OCI-M2 (cell line): ENCODE measurements at regions not wholly inside any gene's neighbourhood (a gene's known extent, or its start where the extent isn't known, plus 50 kb on each side); places are given as distances from the start of the nearest gene placed in this dataset.

Source experiments
- DNase-seq: peaks from one replicate; lab custom pipeline; 2025; ENCODE audit not compliant: unreplicated experiment; lab: John Stamatoyannopoulos, UW

GRCh38 chr4:54493862-54494261, 163.9 kb upstream of the KIT start:
- no peak for DNase-seq

GRCh38 chr4:54495091-54495490, 162.7 kb upstream of the KIT start:
- no peak for DNase-seq

- DNase-seq: no peak
These were observed 162.1 kb upstream of the KIT start for GRCh38 chr4:54495641-54496040.

DNA sequence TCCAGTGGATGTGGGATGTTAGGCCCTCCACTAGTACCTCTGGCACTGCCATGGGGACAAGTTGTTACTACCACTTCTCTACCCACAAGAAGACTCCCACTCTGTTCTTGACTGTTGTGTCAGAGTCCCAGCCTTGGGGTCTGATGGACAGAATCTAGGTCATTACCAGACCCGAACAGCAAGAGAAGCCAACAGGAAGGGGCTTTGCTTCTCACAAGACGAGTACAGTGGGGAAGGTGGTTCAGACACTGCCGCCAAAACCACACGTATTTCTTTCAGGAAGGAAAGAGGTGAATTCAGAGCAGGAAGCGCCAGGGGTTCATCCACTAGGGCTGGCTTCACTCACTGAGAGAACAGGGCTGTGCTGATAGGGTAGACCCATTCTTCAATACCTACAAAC, 161.3 kb upstream of the KIT start:
- no peak for DNase-seq

- no peak for DNase-seq
These were observed 159.8 kb upstream of the KIT start for GRCh38 chr4:54497947-54498346.

DNA sequence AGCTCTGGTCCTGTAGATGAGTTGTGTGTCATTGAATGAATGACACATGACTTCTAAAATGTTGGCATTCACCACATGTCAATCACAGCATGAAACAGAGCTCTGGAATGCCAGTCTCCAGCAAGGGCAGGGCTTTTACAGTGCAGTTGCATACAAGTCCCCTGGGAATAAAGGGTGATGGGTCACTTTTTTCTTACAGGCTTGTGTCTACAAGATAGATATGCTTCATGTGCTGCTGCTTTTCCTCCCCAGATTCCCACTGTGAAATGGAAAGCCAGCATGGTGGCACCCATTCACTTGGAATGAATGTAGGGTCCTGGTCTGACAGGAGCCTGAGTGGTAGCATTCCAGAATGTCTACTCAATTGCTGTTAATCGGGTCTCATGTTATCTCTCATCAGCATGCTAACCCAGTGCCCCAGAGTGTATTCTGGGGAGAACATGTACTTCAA, 159.1 kb upstream of the KIT start:
- DNase-seq: no peak

GRCh38 chr4:54499308-54500074, 158.3 kb upstream of the KIT start:
- DNase-seq: no peak

- DNase-seq: no peak
These were observed 152.4 kb upstream of the KIT start for GRCh38 chr4:54505362-54505761.

DNA sequence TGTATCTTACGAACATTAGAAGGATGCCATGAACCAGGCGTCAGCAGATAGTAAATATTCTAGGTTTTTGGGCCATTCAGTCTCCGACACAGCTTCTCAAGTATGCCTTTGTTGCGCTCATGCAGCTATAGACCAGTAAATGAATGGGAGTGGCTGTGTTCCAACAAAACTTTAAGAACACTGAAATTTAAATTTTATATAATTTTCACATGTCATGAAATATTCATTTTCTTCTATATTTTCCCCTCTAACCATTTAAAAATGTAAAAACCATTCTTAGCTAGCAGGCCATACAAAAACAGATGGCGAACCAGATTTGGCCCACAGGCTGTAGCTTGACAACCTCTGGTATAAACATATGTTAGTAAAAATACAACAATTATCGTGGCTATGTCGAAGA, 151.8 kb upstream of the KIT start:
- DNase-seq: no peak

- DNase-seq: no peak
These were observed 148.7 kb upstream of the KIT start for GRCh38 chr4:54509057-54509456.

DNA sequence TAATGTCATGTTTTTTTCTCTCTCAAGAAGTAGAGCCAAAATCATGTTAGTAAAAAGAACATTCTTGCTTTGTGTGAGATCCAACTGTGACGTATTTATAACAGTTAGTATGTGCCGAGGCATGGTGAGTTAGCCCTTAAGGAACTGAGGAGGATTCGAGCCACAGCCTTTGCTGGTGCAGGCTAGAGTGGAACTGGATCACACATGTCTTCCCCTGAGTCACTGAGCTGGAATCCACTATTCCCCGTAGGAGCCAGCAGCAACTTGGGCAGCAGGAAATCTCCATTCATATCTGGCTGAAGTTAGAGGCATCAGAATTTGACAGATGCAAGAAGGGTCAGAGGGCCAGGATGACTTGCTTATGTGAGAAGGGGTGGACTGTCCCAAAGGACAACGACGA, 144.6 kb upstream of the KIT start:
- no peak for DNase-seq

GRCh38 chr4:54513741-54514140, 144.0 kb upstream of the KIT start:
- DNase-seq: no peak

- DNase-seq: no peak
These were observed 141.1 kb upstream of the KIT start for GRCh38 chr4:54516556-54517215.

DNA sequence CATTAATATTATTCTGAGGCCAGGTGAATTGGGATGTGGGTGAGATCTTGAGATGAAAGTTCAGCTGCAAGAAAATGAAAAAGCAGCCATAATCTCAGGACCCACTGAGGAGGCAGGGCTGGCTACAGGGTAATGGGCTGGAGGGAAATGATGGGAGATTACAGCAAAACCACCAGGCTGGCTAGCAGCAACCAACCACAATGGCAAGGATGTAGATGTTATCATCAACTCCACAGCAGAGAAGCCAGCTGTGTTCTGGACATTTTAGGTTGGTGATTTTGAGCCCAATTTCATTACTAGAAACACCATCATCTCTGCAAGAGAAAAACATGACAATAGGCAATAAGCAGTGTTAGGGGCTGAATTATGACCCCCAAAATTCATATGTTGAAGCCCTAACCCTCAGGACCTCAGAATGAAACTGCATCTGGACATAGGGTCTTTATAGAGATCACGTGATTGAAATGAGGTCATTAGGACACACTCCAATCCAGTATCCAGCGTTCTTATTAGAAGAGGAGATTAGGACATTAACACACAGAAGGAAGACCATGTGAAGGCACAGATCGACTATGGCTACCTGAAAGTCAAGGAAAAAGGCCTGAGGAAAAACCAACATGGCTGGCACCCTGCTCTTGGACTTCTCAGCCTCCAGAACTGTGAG, 139.8 kb upstream of the KIT start:
- no peak for DNase-seq

- DNase-seq: no peak
These were observed 132.2 kb upstream of the KIT start for GRCh38 chr4:54525602-54526001.

GRCh38 chr4:54526560-54526959, 131.2 kb upstream of the KIT start:
- no peak for DNase-seq

GRCh38 chr4:54527532-54527931, 130.2 kb upstream of the KIT start:
- no peak for DNase-seq

- no peak for DNase-seq
These were observed 118.2 kb upstream of the KIT start for GRCh38 chr4:54539500-54540029.

GRCh38 chr4:54540931-54541330, 116.8 kb upstream of the KIT start:
- no peak for DNase-seq

DNA sequence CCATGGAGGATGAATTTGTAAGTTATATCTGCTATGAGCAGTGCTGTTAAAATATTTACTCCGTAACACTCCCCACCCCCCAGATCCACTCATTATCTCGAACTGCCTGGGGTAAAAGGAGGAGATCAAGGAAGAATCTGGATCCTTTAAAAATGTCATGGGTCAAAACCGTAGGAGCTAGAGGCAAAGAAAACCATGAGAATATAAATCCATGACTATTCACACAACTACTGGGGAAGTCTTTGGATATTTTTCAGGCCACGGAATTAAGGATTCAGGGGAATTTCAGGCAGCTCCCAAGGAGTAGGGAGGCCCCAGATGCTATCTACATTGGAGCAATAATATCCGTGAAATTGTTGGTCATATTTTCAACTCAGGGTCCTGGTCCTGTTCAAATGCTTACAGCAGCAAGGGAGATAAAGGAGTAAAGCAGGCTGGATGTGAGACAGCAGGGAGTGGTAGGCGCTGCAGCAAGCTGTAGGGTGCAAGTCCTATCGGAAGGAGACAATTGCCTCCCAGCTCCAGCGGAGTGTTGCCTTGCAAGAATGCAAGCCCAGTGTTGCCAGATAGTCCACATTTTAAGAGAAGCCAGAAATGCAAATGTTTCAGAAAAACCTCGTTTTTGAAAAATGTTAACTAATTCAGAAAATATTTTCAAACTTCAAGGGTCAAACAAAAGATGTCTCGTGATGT, 116.2 kb upstream of the KIT start:
- DNase-seq: no peak

DNA sequence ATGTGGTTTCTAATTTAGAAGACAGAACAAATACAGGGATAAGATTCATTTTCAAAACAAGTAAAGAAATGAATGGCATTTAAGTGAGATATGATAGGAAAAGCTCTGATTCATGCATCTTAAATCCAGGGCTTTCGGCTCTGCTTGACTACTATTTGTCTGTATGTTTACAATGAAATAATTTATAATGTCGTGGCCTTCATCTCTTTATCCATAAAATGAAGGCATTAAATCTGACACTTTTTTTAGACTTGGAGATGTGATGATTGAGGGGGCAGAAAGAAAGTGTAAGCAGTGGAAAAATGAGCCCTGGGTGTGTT, 115.7 kb upstream of the KIT start:
- no peak for DNase-seq
